ENCODE measurements at regions not wholly inside any gene's neighbourhood (a gene's known extent, or its start where the extent isn't known, plus 50 kb on each side); places are given as distances from the start of the nearest gene placed in this dataset.

- no peak for DNase-seq (ENCODE audit: low read depth, low spot score)
Measured at GRCh38 chrX:39757971-39758370, 339.8 kb downstream of the BCOR start.

- DNase-seq (ENCODE audit: low read depth, low spot score) = no peak
Measured at GRCh38 chrX:39758791-39759525, 338.8 kb downstream of the BCOR start.

- peak; percentile 85 for DNase-seq (ENCODE audit: low read depth, low spot score)
Measured at GRCh38 chrX:39759526-39760224, 338.1 kb downstream of the BCOR start.

GRCh38 chrX:39760930-39761329 is 336.8 kb downstream of the BCOR start:
- DNase-seq (ENCODE audit: low read depth, low spot score) = no peak

GRCh38 chrX:39762266-39762841 is 335.4 kb downstream of the BCOR start:
- DNase-seq (ENCODE audit: low read depth, low spot score) = peak; percentile 58

- no peak for DNase-seq (ENCODE audit: low read depth, low spot score)
Measured at GRCh38 chrX:39764441-39764914, 333.3 kb downstream of the BCOR start.

GRCh38 chrX:39765327-39765726 is 332.4 kb downstream of the BCOR start:
- DNase-seq (ENCODE audit: low read depth, low spot score) = no peak

- no peak for DNase-seq (ENCODE audit: low read depth, low spot score)
Measured at GRCh38 chrX:39766085-39766726, 331.6 kb downstream of the BCOR start.

- DNase-seq (ENCODE audit: low read depth, low spot score) = no peak
Measured at GRCh38 chrX:39766855-39767254, 330.9 kb downstream of the BCOR start.

GRCh38 chrX:39767446-39767845 is 330.3 kb downstream of the BCOR start:
- DNase-seq (ENCODE audit: low read depth, low spot score) = no peak

GRCh38 chrX:39769748-39770147 is 328.0 kb downstream of the BCOR start:
- no peak for DNase-seq (ENCODE audit: low read depth, low spot score)

GRCh38 chrX:39771089-39771488 is 326.7 kb downstream of the BCOR start:
- no peak for DNase-seq (ENCODE audit: low read depth, low spot score)

- no peak for DNase-seq (ENCODE audit: low read depth, low spot score)
Measured at GRCh38 chrX:39772057-39772832, 325.5 kb downstream of the BCOR start.

- no peak for DNase-seq (ENCODE audit: low read depth, low spot score)
Measured at GRCh38 chrX:39773150-39773549, 324.6 kb downstream of the BCOR start.

GRCh38 chrX:39773923-39774773 is 323.6 kb downstream of the BCOR start:
- no peak for DNase-seq (ENCODE audit: low read depth, low spot score)

- no peak for DNase-seq (ENCODE audit: low read depth, low spot score)
Measured at GRCh38 chrX:39774774-39775328, 322.9 kb downstream of the BCOR start.

GRCh38 chrX:39777623-39778025 is 320.1 kb downstream of the BCOR start:
- DNase-seq (ENCODE audit: low read depth, low spot score) = no peak

- DNase-seq (ENCODE audit: low read depth, low spot score) = no peak
Measured at GRCh38 chrX:39779952-39780783, 317.6 kb downstream of the BCOR start.

GRCh38 chrX:39782276-39782675 is 315.5 kb downstream of the BCOR start:
- DNase-seq (ENCODE audit: low read depth, low spot score) = no peak

Measured in brain pericyte (primary cell).